K562 (cell line): ENCODE measurements at regions not wholly inside any gene's neighbourhood (a gene's known extent, or its start where the extent isn't known, plus 50 kb on each side); places are given as distances from the start of the nearest gene placed in this dataset.

Source experiments
- ATF7 ChIP-seq: fragments of 450-650 bp; IDR thresholded peaks from 2 replicates; pipeline ENCODE4 v1.7.1; 2014; ENCODE audit warnings: mild to moderate bottlenecking, moderate library complexity
- CBX3 ChIP-seq, 2 experiments: IDR thresholded peaks; 1 replicate in 1 of 2; 2 replicates in 1 of 2; pipeline ENCODE4 v1.6.1; 2012; ENCODE audit warnings: inconsistent platforms in 2 of 2, low read length in 2 of 2, borderline replicate concordance in 1 of 2, control low read depth in 1 of 2
- EZH2 ChIP-seq: IDR thresholded peaks from 2 replicates; pipeline ENCODE4 v1.6.1; 2012; ENCODE audit warnings: low read depth, mild to moderate bottlenecking, inconsistent platforms, low read length, borderline replicate concordance
- NFXL1 ChIP-seq: fragments of 450-650 bp; formaldehyde crosslinking; IDR thresholded peaks from 2 replicates; pipeline ENCODE4 v1.4.0; 2021; ENCODE audit warnings: mild to moderate bottlenecking
- ZKSCAN1 ChIP-seq: fragments of 150-350 bp; IDR thresholded peaks from 2 replicates; pipeline ENCODE4 v1.6.1; 2016; ENCODE audit warnings: low read depth, low read length
- TF ChIP-seq, protein P1 (sequence below): sonication (generic); formaldehyde crosslinking; IDR thresholded peaks from 2 replicates; pipeline ENCODE4 v1.8.0; 2023; ENCODE audit warnings: mild to moderate bottlenecking, missing genetic modification reagents
- TF ChIP-seq, protein P2 (sequence below): fragments of 250-450 bp; sonication (Bioruptor Pico); IDR thresholded peaks from 2 replicates; pipeline ENCODE4 v1.5.0; 2020; ENCODE audit warnings: mild to moderate bottlenecking, borderline replicate concordance

- TF ChIP-seq, protein P1, sequence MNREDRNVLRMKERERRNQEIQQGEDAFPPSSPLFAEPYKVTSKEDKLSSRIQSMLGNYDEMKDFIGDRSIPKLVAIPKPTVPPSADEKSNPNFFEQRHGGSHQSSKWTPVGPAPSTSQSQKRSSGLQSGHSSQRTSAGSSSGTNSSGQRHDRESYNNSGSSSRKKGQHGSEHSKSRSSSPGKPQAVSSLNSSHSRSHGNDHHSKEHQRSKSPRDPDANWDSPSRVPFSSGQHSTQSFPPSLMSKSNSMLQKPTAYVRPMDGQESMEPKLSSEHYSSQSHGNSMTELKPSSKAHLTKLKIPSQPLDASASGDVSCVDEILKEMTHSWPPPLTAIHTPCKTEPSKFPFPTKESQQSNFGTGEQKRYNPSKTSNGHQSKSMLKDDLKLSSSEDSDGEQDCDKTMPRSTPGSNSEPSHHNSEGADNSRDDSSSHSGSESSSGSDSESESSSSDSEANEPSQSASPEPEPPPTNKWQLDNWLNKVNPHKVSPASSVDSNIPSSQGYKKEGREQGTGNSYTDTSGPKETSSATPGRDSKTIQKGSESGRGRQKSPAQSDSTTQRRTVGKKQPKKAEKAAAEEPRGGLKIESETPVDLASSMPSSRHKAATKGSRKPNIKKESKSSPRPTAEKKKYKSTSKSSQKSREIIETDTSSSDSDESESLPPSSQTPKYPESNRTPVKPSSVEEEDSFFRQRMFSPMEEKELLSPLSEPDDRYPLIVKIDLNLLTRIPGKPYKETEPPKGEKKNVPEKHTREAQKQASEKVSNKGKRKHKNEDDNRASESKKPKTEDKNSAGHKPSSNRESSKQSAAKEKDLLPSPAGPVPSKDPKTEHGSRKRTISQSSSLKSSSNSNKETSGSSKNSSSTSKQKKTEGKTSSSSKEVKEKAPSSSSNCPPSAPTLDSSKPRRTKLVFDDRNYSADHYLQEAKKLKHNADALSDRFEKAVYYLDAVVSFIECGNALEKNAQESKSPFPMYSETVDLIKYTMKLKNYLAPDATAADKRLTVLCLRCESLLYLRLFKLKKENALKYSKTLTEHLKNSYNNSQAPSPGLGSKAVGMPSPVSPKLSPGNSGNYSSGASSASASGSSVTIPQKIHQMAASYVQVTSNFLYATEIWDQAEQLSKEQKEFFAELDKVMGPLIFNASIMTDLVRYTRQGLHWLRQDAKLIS (CRISPR knock-in tag): no peak
- TF ChIP-seq ATF7 (no peak), CBX3 (IDR thresholded peaks at IDR 0.05; ENCODE audit: borderline replicate concordance in 1 of 2, low read length in 2 of 2) (no peak), EZH2 (no peak), ZKSCAN1 (no peak), NFXL1 (CRISPR knock-in tag) (no peak)
- TF ChIP-seq, protein P2, sequence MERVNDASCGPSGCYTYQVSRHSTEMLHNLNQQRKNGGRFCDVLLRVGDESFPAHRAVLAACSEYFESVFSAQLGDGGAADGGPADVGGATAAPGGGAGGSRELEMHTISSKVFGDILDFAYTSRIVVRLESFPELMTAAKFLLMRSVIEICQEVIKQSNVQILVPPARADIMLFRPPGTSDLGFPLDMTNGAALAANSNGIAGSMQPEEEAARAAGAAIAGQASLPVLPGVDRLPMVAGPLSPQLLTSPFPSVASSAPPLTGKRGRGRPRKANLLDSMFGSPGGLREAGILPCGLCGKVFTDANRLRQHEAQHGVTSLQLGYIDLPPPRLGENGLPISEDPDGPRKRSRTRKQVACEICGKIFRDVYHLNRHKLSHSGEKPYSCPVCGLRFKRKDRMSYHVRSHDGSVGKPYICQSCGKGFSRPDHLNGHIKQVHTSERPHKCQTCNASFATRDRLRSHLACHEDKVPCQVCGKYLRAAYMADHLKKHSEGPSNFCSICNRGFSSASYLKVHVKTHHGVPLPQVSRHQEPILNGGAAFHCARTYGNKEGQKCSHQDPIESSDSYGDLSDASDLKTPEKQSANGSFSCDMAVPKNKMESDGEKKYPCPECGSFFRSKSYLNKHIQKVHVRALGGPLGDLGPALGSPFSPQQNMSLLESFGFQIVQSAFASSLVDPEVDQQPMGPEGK (CRISPR knock-in tag): no peak
These were observed 344.0 kb downstream of the KCTD12 start for GRCh38 chr13:76542176-76542575.
